ENCODE measurements at regions not wholly inside any gene's neighbourhood (a gene's known extent, or its start where the extent isn't known, plus 50 kb on each side); places are given as distances from the start of the nearest gene placed in this dataset.

DNA sequence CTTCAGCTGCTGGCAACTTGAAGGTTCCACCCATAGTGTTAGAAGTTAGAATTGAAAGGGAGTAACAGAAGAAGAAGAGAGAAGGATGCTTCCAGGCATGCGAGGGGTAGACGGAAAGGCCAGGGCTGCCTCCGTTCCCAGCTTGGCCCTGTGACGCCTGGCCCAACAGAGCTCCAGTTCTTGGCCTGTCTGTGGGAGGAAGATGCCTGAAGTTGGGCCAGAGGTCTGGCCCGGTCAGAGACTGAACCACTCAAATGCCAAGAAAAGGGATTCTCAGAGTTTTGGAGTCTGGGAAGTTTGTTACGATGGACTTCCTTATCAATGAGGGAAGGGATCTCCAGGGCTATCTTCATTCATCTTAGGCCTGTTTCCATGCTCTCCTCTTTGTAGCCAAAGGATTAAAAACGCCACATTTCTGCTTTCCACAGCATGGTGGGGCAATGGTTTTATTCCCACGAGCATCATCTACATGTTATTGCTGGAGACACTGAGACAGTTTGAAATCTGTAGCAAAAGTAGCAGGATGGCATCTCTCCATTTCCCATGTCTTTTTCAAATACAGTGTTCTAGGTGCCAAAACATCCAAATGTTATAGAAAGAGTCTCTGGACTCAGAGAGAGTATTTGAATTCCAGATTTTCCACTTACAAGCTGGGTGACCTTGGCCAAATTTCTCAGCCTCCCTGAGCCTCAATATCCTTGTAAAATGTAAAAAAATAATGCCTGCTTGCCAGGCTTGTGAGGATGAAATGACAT is 65.4 kb upstream of the ANKRD55 start:
- H3K4me2 ChIP-seq (ENCODE audit: insufficient read depth, low read length): no peak overlapping the region
- no peaks in the 10 kb centered on the region for H3K27me3 ChIP-seq (ENCODE audit: control insufficient read depth in 2 of 2, insufficient read depth in 2 of 2, low read length in 2 of 2)
- intact Hi-C loops (cut with micrococcal nuclease): no loop called here
- H3K9ac ChIP-seq (ENCODE audit: insufficient read depth in 1 of 2, low read depth in 2 of 2, low read length in 2 of 2): no peak overlapping the region
- no peak for FAIRE-seq
- no peaks in the 10 kb centered on the region for H3K36me3 ChIP-seq (ENCODE audit: control insufficient read depth, insufficient read depth, low read length)
- no peak for DNase-seq (ENCODE audit: extremely low read depth in 1 of 4, low spot score in 3 of 4)
- H3K27ac ChIP-seq (ENCODE audit: extremely low read depth, low read depth, low read length): no peak overlapping the region
- H3K4me3 ChIP-seq: no peak overlapping the region
- CTCF ChIA-PET (ENCODE audit: low intra/inter-chr PET ratio): no interaction called here
- POLR2A ChIA-PET: interaction anchor here (0.7 kb wide), 1 partner anchor 10 kb away, joined by 3 read pairs; no protein-coding TSS in a partner anchor
- no peaks in the 10 kb centered on the region for H3K9me3 ChIP-seq (replicated peaks; ENCODE audit: control insufficient read depth, insufficient read depth, low read depth, low read length)
- H4K20me1 ChIP-seq (replicated peaks; ENCODE audit: control insufficient read depth, insufficient read depth, low read length): no peaks in the 10 kb centered on the region
- no peak for ATAC-seq
- H3K9me1 ChIP-seq (ENCODE audit: control insufficient read depth, insufficient read depth, low read length): no peaks in the 10 kb centered on the region
- H2AFZ ChIP-seq (ENCODE audit: low read depth, low read length): peak overlapping the region; percentile 12; the same call in 1 of the 2 replicates
- in situ Hi-C loops (cut with MboI): no loop called here
- TF ChIP-seq SMARCC2 (IDR thresholded peaks at IDR 0.05; ENCODE audit: low read depth): no peak
- TF ChIP-seq PHF20 (IDR thresholded peaks at IDR 0.05; ENCODE audit: partially characterized antibody): no peak
- TF ChIP-seq, protein P1, sequence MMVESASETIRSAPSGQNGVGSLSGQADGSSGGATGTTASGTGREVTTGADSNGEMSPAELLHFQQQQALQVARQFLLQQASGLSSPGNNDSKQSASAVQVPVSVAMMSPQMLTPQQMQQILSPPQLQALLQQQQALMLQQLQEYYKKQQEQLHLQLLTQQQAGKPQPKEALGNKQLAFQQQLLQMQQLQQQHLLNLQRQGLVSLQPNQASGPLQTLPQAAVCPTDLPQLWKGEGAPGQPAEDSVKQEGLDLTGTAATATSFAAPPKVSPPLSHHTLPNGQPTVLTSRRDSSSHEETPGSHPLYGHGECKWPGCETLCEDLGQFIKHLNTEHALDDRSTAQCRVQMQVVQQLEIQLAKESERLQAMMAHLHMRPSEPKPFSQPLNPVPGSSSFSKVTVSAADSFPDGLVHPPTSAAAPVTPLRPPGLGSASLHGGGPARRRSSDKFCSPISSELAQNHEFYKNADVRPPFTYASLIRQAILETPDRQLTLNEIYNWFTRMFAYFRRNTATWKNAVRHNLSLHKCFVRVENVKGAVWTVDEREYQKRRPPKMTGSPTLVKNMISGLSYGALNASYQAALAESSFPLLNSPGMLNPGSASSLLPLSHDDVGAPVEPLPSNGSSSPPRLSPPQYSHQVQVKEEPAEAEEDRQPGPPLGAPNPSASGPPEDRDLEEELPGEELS (CRISPR knock-in tag; IDR thresholded peaks at IDR 0.05; ENCODE audit: borderline replicate concordance): no peak
- TF ChIP-seq ZNF830 (CRISPR knock-in tag; IDR thresholded peaks at IDR 0.05): no peak
- TF ChIP-seq ZNF239 (CRISPR knock-in tag; IDR thresholded peaks at IDR 0.05): no peak
- TF ChIP-seq ETV6 (IDR thresholded peaks at IDR 0.05; ENCODE audit: borderline replicate concordance in 1 of 2, low read depth in 2 of 2, low read length in 1 of 2): no peak
- no peak for TF ChIP-seq ETV6 (CRISPR knock-in tag; IDR thresholded peaks at IDR 0.05; ENCODE audit: borderline replicate concordance)
- no peak for TF ChIP-seq NCOA4 (IDR thresholded peaks at IDR 0.05; ENCODE audit: partially characterized antibody)
- TF ChIP-seq HMG20A (CRISPR knock-in tag; conservative IDR thresholded peaks at IDR 0.05): no peak
- no peak for TF ChIP-seq GTF2E2 (tag; IDR thresholded peaks at IDR 0.05)
- TF ChIP-seq, protein P2, sequence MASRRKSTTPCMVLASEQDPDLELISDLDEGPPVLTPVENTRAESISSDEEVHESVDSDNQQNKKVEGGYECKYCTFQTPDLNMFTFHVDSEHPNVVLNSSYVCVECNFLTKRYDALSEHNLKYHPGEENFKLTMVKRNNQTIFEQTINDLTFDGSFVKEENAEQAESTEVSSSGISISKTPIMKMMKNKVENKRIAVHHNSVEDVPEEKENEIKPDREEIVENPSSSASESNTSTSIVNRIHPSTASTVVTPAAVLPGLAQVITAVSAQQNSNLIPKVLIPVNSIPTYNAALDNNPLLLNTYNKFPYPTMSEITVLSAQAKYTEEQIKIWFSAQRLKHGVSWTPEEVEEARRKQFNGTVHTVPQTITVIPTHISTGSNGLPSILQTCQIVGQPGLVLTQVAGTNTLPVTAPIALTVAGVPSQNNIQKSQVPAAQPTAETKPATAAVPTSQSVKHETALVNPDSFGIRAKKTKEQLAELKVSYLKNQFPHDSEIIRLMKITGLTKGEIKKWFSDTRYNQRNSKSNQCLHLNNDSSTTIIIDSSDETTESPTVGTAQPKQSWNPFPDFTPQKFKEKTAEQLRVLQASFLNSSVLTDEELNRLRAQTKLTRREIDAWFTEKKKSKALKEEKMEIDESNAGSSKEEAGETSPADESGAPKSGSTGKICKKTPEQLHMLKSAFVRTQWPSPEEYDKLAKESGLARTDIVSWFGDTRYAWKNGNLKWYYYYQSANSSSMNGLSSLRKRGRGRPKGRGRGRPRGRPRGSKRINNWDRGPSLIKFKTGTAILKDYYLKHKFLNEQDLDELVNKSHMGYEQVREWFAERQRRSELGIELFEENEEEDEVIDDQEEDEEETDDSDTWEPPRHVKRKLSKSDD (conservative IDR thresholded peaks at IDR 0.05; ENCODE audit: low read length): no peak
- TF ChIP-seq ZNF444 (CRISPR knock-in tag; IDR thresholded peaks at IDR 0.05): no peak
- no peak for TF ChIP-seq MEF2A (IDR thresholded peaks at IDR 0.05; ENCODE audit: control insufficient read depth, low read depth, low read length)
- no peak for TF ChIP-seq HDGF (IDR thresholded peaks at IDR 0.05)
- TF ChIP-seq PTTG1 (tag; IDR thresholded peaks at IDR 0.05; ENCODE audit: low read depth): no peak
- TF ChIP-seq ZNF174 (CRISPR knock-in tag; IDR thresholded peaks at IDR 0.05): no peak
- TF ChIP-seq KLF6 (CRISPR knock-in tag; IDR thresholded peaks at IDR 0.05; ENCODE audit: borderline replicate concordance): no peak
- TF ChIP-seq NFATC3 (IDR thresholded peaks at IDR 0.05): no peak
- TF ChIP-seq SNIP1 (IDR thresholded peaks at IDR 0.05; ENCODE audit: low read depth): no peak
- peaks cover 0 to 3% of the 10 kb centered on the region in 2 experiments; a peak in 2 of 5 replicates for H3K4me1 ChIP-seq (replicated peaks in 1 of 2; ENCODE audit: control insufficient read depth in 2 of 2, insufficient read depth in 2 of 2, low read length in 2 of 2)
- WGBS (ENCODE audit: insufficient coverage, low coverage, missing lambda C conversion rate): 57% methylated on average over 7 of the region's 8 CpGs
- BruUV-seq (replicated peaks): no TSS peak
- H3K79me2 ChIP-seq (ENCODE audit: control insufficient read depth, insufficient read depth, low read length): no peaks in the 10 kb centered on the region

Data from K562 (cell line).